HepG2 (cell line): ENCODE measurements at regions not wholly inside any gene's neighbourhood (a gene's known extent, or its start where the extent isn't known, plus 50 kb on each side); places are given as distances from the start of the nearest gene placed in this dataset.

Source experiments
- ATAC-seq: fragments of 200-7000 bp; cut with Tn5 transposase; 3 replicates; pipeline ENCODE4 v1.9.1; 2020; ENCODE audit warnings: mild to moderate bottlenecking, moderate library complexity
- BruUV-seq: library from RNA; stranded (reverse); fragments of 400-500 nt; replicated peaks from 2 replicates; lab custom pipeline; 2021; lab: Mats Ljungman, UMichigan
- CTCF ChIA-PET: fragments of 300-600 bp; formaldehyde crosslinking; extraction: SDS; loops from one replicate; lab custom pipeline; 2021; ENCODE audit warnings: low total read pairs, inconsistent platforms, low intra/inter-chr PET ratio; lab: Yijun Ruan, JAX
- POLR2A ChIA-PET: fragments of 350-600 bp; sonication (Branson Sonifier 250); formaldehyde crosslinking; loops from one replicate; lab custom pipeline; 2020; ENCODE audit warnings: antibody characterized with exemption, inconsistent platforms; lab: Yijun Ruan, JAX
- DNase-seq: peaks from one replicate; pipeline ENCODE4 v3.0.0-alpha.2; 2015; ENCODE audit warnings: low spot score
- FAIRE-seq: peaks from 3 replicates; lab custom pipeline; 2011; peaks lifted over from hg19 to GRCh38; lab: Jason Lieb, UNC
- H2AFZ ChIP-seq: one replicate; pipeline ENCODE4 v1.6.1; 2011; ENCODE audit warnings: low read length, inconsistent platforms
- H3K27ac ChIP-seq: fragments of 300-600 bp; 3 replicates; pipeline ENCODE4 v1.8.0; 2011; ENCODE audit warnings: mixed run types, mild to moderate bottlenecking, mixed read lengths, low read length, inconsistent platforms; ENCODE audit not compliant: insufficient read depth; ENCODE audit errors: extremely low read length
- H3K27me3 ChIP-seq, 2 experiments: fragments of 200-600 bp in 1 of 2; 2 replicates in 1 of 2; 3 replicates in 1 of 2; pipeline versions ENCODE4 v1.6.0 to v1.8.0; 2011; ENCODE audit warnings: low read length in 2 of 2, mild to moderate bottlenecking in 2 of 2, moderate library complexity in 2 of 2, inconsistent platforms in 1 of 2; ENCODE audit not compliant: insufficient read depth in 2 of 2, control insufficient read depth in 1 of 2
- H3K36me3 ChIP-seq, 2 experiments: fragments of 200-600 bp in 1 of 2; replicated peaks in 1 of 2; 2 replicates in 1 of 2; 3 replicates in 1 of 2; pipeline versions ENCODE4 v1.5.1 to v1.8.0; 2011; ENCODE audit warnings: low read length in 2 of 2, inconsistent platforms in 1 of 2; ENCODE audit not compliant: insufficient read depth in 2 of 2, control insufficient read depth in 1 of 2
- H3K4me1 ChIP-seq: 2 replicates; pipeline ENCODE4 v1.5.1; 2012; ENCODE audit warnings: low read length, inconsistent platforms; ENCODE audit not compliant: insufficient read depth
- H3K4me2 ChIP-seq: 2 replicates; pipeline ENCODE4 v1.6.0; 2011; ENCODE audit warnings: low read depth, low read length, inconsistent platforms
- H3K4me3 ChIP-seq, 3 experiments: fragments of 200-600 bp in 1 of 3; sonication (generic), shearing (Covaris generic) in 1 of 3; replicated peaks in 1 of 3; 2 replicates each; pipeline ENCODE4 v1.5.1; 2011 to 2016; ENCODE audit warnings: low read length in 3 of 3, inconsistent platforms in 2 of 3, low read depth in 2 of 3, mild to moderate bottlenecking in 2 of 3, control low read depth in 1 of 3, mixed read lengths in 1 of 3; ENCODE audit not compliant: insufficient read depth in 1 of 3
- H3K79me2 ChIP-seq: one replicate; pipeline ENCODE4 v1.6.1; 2011; ENCODE audit warnings: low read length, inconsistent platforms; ENCODE audit not compliant: insufficient read depth
- H3K9ac ChIP-seq: 2 replicates; pipeline ENCODE4 v1.6.0; 2011; ENCODE audit warnings: mild to moderate bottlenecking, low read depth, low read length, inconsistent platforms; ENCODE audit not compliant: insufficient read depth
- H3K9me3 ChIP-seq: 2 replicates; pipeline ENCODE4 v1.5.1; 2012; ENCODE audit warnings: mild to moderate bottlenecking, low read length
- H4K20me1 ChIP-seq: 2 replicates; pipeline ENCODE4 v1.6.0; 2011; ENCODE audit warnings: inconsistent platforms, mild to moderate bottlenecking, low read length, moderate library complexity; ENCODE audit not compliant: insufficient read depth
- BRD4 ChIP-seq: sonication (generic); formaldehyde crosslinking; IDR thresholded peaks from 2 replicates; pipeline ENCODE4 v1.4.0; 2020; ENCODE audit warnings: missing genetic modification reagents
- EZH2 ChIP-seq: conservative IDR thresholded peaks from 2 replicates; pipeline ENCODE4 v1.6.1; 2012; ENCODE audit warnings: mild to moderate bottlenecking, low read depth, low read length, moderate library complexity
- HOXA5 ChIP-seq: sonication (generic); formaldehyde crosslinking; IDR thresholded peaks from 2 replicates; pipeline ENCODE4 v1.4.0; 2020; ENCODE audit warnings: missing genetic modification reagents
- MYC ChIP-seq: sonication (generic); formaldehyde crosslinking; IDR thresholded peaks from 2 replicates; pipeline ENCODE4 v1.9.0; 2021; ENCODE audit warnings: missing genetic modification reagents, borderline replicate concordance
- NCOA2 ChIP-seq: sonication (generic); formaldehyde crosslinking; IDR thresholded peaks from 2 replicates; pipeline ENCODE4 v1.8.0; 2022; ENCODE audit warnings: inconsistent platforms
- SRY ChIP-seq: sonication (generic); formaldehyde crosslinking; IDR thresholded peaks from 2 replicates; pipeline ENCODE4 v1.8.0; 2022; ENCODE audit warnings: mild to moderate bottlenecking, missing genetic modification reagents
- YEATS2 ChIP-seq: sonication (generic); formaldehyde crosslinking; IDR thresholded peaks from 2 replicates; pipeline ENCODE4 v1.4.0; 2020; ENCODE audit warnings: missing genetic modification reagents, borderline replicate concordance
- ZMAT5 ChIP-seq: sonication (generic); formaldehyde crosslinking; IDR thresholded peaks from 2 replicates; pipeline ENCODE4 v1.5.0; 2020; ENCODE audit warnings: mild to moderate bottlenecking, low read depth, missing genetic modification reagents, borderline replicate concordance
- ZNF207 ChIP-seq: fragments of 450-650 bp; IDR thresholded peaks from 2 replicates; pipeline ENCODE4 v1.6.1; 2016; ENCODE audit warnings: antibody characterized with exemption, borderline replicate concordance
- ZNF414 ChIP-seq: sonication (generic); formaldehyde crosslinking; IDR thresholded peaks from 2 replicates; pipeline ENCODE4 v1.5.0; 2020; ENCODE audit warnings: missing genetic modification reagents
- ZNF567 ChIP-seq: sonication (generic); formaldehyde crosslinking; IDR thresholded peaks from 2 replicates; pipeline ENCODE4 v1.8.1; 2023; ENCODE audit warnings: mild to moderate bottlenecking, missing genetic modification reagents, borderline replicate concordance
- ZNF660 ChIP-seq: sonication (generic); formaldehyde crosslinking; IDR thresholded peaks from 2 replicates; pipeline ENCODE4 v1.5.1; 2020; ENCODE audit warnings: mild to moderate bottlenecking, low read depth, missing genetic modification reagents, borderline replicate concordance
- ZSCAN21 ChIP-seq: sonication (generic); formaldehyde crosslinking; IDR thresholded peaks from 2 replicates; pipeline ENCODE4 v1.8.0; 2022; ENCODE audit warnings: mild to moderate bottlenecking, missing genetic modification reagents, moderate library complexity, borderline replicate concordance
- ZSCAN31 ChIP-seq: sonication (generic); formaldehyde crosslinking; IDR thresholded peaks from 2 replicates; pipeline ENCODE4 v1.5.0; 2020; ENCODE audit warnings: low read depth, mild to moderate bottlenecking, missing genetic modification reagents
- WGBS: methylation state at CpG from one replicate; pipeline ENCODE4 v1.1.6; 2017; ENCODE audit warnings: low lambda C conversion rate; 5-methylcytosine and 5-hydroxymethylcytosine counted together
- in situ Hi-C: cut with HindIII; loops from 2 replicates; pipeline ENCODE4 v1.10.0; 2017; ENCODE audit warnings: low pct_unique_long_range_greater_than_20kb; ENCODE audit not compliant: extremely low pct_ligation_motif_present
- intact Hi-C: fragments of 100-400 bp; cut with micrococcal nuclease; formaldehyde crosslinking; loops from one replicate; pipeline ENCODE4 v1.10.0; 2022; ENCODE audit not compliant: unreplicated experiment
- TF ChIP-seq, protein P1 (sequence below): sonication (generic); formaldehyde crosslinking; IDR thresholded peaks from 2 replicates; pipeline ENCODE4 v1.8.0; 2022; ENCODE audit warnings: mild to moderate bottlenecking, missing genetic modification reagents
- TF ChIP-seq, protein P2 (sequence below): sonication (generic); formaldehyde crosslinking; IDR thresholded peaks from 2 replicates; pipeline ENCODE4 v1.4.0; 2020; ENCODE audit warnings: missing genetic modification reagents

GRCh38 chr3:17795711-17796110 is 53.3 kb upstream of the TBC1D5 start:
- Histone ChIP-seq H3K4me3 (no peak overlapping the region), H3K4me2 (no peak overlapping the region), H3K36me3 (no peaks in the 10 kb centered on the region), H3K27ac (no peak overlapping the region), H3K9ac (no peak overlapping the region), H3K79me2 (no peaks in the 10 kb centered on the region), H3K9me3 (no peaks in the 10 kb centered on the region), H3K27me3 (no peaks in the 10 kb centered on the region), H2AFZ (no peak overlapping the region), H3K4me1 (peaks cover 7% of the 10 kb centered on the region; the same call in 1 of the 2 replicates), H4K20me1 (no peaks in the 10 kb centered on the region)
- TF ChIP-seq, protein P1, sequence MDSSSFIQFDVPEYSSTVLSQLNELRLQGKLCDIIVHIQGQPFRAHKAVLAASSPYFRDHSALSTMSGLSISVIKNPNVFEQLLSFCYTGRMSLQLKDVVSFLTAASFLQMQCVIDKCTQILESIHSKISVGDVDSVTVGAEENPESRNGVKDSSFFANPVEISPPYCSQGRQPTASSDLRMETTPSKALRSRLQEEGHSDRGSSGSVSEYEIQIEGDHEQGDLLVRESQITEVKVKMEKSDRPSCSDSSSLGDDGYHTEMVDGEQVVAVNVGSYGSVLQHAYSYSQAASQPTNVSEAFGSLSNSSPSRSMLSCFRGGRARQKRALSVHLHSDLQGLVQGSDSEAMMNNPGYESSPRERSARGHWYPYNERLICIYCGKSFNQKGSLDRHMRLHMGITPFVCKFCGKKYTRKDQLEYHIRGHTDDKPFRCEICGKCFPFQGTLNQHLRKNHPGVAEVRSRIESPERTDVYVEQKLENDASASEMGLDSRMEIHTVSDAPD (CRISPR knock-in tag): no peak
- TF ChIP-seq EZH2 (no peak), ZSCAN21 (CRISPR knock-in tag) (no peak), ZMAT5 (CRISPR knock-in tag) (no peak), HOXA5 (CRISPR knock-in tag) (no peak), ZNF207 (no peak), ZNF567 (no peak), YEATS2 (CRISPR knock-in tag) (no peak), ZNF414 (CRISPR knock-in tag) (no peak), ZNF660 (no peak), BRD4 (CRISPR knock-in tag) (no peak), MYC (CRISPR knock-in tag) (no peak), ZSCAN31 (CRISPR knock-in tag) (no peak), SRY (no peak), NCOA2 (CRISPR knock-in tag) (no peak)
- TF ChIP-seq, protein P2, sequence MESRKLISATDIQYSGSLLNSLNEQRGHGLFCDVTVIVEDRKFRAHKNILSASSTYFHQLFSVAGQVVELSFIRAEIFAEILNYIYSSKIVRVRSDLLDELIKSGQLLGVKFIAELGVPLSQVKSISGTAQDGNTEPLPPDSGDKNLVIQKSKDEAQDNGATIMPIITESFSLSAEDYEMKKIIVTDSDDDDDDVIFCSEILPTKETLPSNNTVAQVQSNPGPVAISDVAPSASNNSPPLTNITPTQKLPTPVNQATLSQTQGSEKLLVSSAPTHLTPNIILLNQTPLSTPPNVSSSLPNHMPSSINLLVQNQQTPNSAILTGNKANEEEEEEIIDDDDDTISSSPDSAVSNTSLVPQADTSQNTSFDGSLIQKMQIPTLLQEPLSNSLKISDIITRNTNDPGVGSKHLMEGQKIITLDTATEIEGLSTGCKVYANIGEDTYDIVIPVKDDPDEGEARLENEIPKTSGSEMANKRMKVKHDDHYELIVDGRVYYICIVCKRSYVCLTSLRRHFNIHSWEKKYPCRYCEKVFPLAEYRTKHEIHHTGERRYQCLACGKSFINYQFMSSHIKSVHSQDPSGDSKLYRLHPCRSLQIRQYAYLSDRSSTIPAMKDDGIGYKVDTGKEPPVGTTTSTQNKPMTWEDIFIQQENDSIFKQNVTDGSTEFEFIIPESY: no peak
- FAIRE-seq (no peak), ATAC-seq (no peak), DNase-seq (no peak)
- 2% methylated on average over 3 of the region's 3 CpGs for WGBS
- CTCF ChIA-PET: no interaction called here
- intact Hi-C loops: no loop called here
- POLR2A ChIA-PET: no interaction called here
- in situ Hi-C loops: no loop called here
- BruUV-seq: no TSS peak
